C4-2B (cell line): ENCODE measurements at regions not wholly inside any gene's neighbourhood (a gene's known extent, or its start where the extent isn't known, plus 50 kb on each side); places are given as distances from the start of the nearest gene placed in this dataset.

Experiments used
- H3K27ac ChIP-seq: fragments of 450-650 bp; 2 replicates; pipeline ENCODE4 v1.5.1; 2017
- CTCF ChIP-seq: fragments of 450-650 bp; conservative IDR thresholded peaks from 2 replicates; pipeline ENCODE4 v1.5.1; 2017; ENCODE audit warnings: mild to moderate bottlenecking
- ZFX ChIP-seq: fragments of 450-650 bp; IDR thresholded peaks from 2 replicates; pipeline ENCODE4 v1.6.1; 2017

- TF ChIP-seq ZFX (no peak), CTCF (no peak)
These were observed 1032.2 kb upstream of the SEL1L start for GRCh38 chr14:82565825-82566224.

GRCh38 chr14:82587226-82587625 lies 1053.6 kb upstream of the SEL1L start:
- TF ChIP-seq CTCF (no peak), ZFX (no peak)

More at GRCh38 chr14:82565825-82566224, 1032.2 kb upstream of the SEL1L start:
- H3K27ac ChIP-seq = no peak overlapping the region

GRCh38 chr14:82595466-82595865 lies 1061.8 kb upstream of the SEL1L start:
- no peak overlapping the region for H3K27ac ChIP-seq
- no peak for TF ChIP-seq CTCF
- TF ChIP-seq ZFX = no peak

More at GRCh38 chr14:82587226-82587625, 1053.6 kb upstream of the SEL1L start:
- no peak overlapping the region for H3K27ac ChIP-seq

GRCh38 chr14:82602794-82603193 lies 1069.1 kb upstream of the SEL1L start:
- H3K27ac ChIP-seq = no peak overlapping the region
- TF ChIP-seq ZFX (no peak), CTCF (no peak)

- H3K27ac ChIP-seq = no peak overlapping the region
- TF ChIP-seq ZFX (no peak), CTCF (no peak)
These were observed 1071.2 kb upstream of the SEL1L start for GRCh38 chr14:82604819-82605218.

- TF ChIP-seq CTCF (peak; percentile 24), ZFX (no peak)
- no peak overlapping the region for H3K27ac ChIP-seq
These were observed 1088.3 kb upstream of the SEL1L start for GRCh38 chr14:82621881-82622450.

- TF ChIP-seq CTCF = no peak
- TF ChIP-seq ZFX = no peak
- no peak overlapping the region for H3K27ac ChIP-seq
These were observed 1092.8 kb upstream of the SEL1L start for GRCh38 chr14:82626156-82627066.
